K562 (cell line): ENCODE measurements at regions not wholly inside any gene's neighbourhood (a gene's known extent, or its start where the extent isn't known, plus 50 kb on each side); places are given as distances from the start of the nearest gene placed in this dataset.

ENCODE experiments used
- ATAC-seq: fragments of 200-7000 bp; cut with Tn5 transposase; 3 replicates; pipeline ENCODE4 v1.9.1; 2020; ENCODE audit warnings: moderate library complexity
- BruUV-seq: library from RNA; stranded (reverse); fragments of 400-500 nt; replicated peaks from 2 replicates; lab custom pipeline; 2021; lab: Mats Ljungman, UMichigan
- CTCF ChIA-PET: fragments of 300-600 bp; formaldehyde crosslinking; extraction: SDS; loops from one replicate; lab custom pipeline; 2021; ENCODE audit warnings: low intra/inter-chr PET ratio; lab: Yijun Ruan, JAX
- POLR2A ChIA-PET: fragments of 300-600, 350-650 bp; sonication (Branson Sonifier 250); formaldehyde crosslinking; extraction: SDS; loops from one replicate; lab custom pipeline; 2021; ENCODE audit warnings: antibody characterized with exemption, inconsistent platforms; lab: Yijun Ruan, JAX
- DNase-seq, 4 experiments: peaks; one replicate each; pipeline versions ENCODE4 v3.0.0 to v3.0.0-alpha.2; 2011 to 2018; ENCODE audit warnings: low spot score in 3 of 4, mixed read lengths in 3 of 4; ENCODE audit errors: extremely low read depth in 1 of 4
- FAIRE-seq: peaks from 2 replicates; lab custom pipeline; 2011; peaks lifted over from hg19 to GRCh38; lab: Jason Lieb, UNC
- H2AFZ ChIP-seq: 2 replicates; pipeline ENCODE4 v1.6.0; 2011; ENCODE audit warnings: low read depth, low read length, control low read depth, inconsistent platforms
- H3K27ac ChIP-seq: fragments of 200-600 bp; 3 replicates; pipeline ENCODE4 v1.8.0; 2011; ENCODE audit warnings: low read depth, mild to moderate bottlenecking, control low read depth, inconsistent platforms, low read length, moderate library complexity, mixed read lengths; ENCODE audit errors: extremely low read depth
- H3K27me3 ChIP-seq, 2 experiments: fragments of 300-600 bp in 1 of 2; 2 replicates in 1 of 2; 3 replicates in 1 of 2; pipeline versions ENCODE4 v1.6.0 to v1.8.0; 2011; ENCODE audit warnings: inconsistent platforms in 2 of 2, low read length in 2 of 2, mild to moderate bottlenecking in 1 of 2, mixed read lengths in 1 of 2, moderate library complexity in 1 of 2; ENCODE audit not compliant: control insufficient read depth in 2 of 2, insufficient read depth in 2 of 2
- H3K36me3 ChIP-seq: fragments of 300-600 bp; 3 replicates; pipeline ENCODE4 v1.8.0; 2011; ENCODE audit warnings: mild to moderate bottlenecking, low read length, inconsistent platforms; ENCODE audit not compliant: control insufficient read depth, insufficient read depth
- H3K4me1 ChIP-seq, 2 experiments: fragments of 200-600 bp in 1 of 2; replicated peaks in 1 of 2; 2 replicates in 1 of 2; 3 replicates in 1 of 2; pipeline versions ENCODE4 v1.5.1 to v1.8.0; 2011; ENCODE audit warnings: inconsistent platforms in 2 of 2, low read length in 2 of 2, mild to moderate bottlenecking in 1 of 2, mixed read lengths in 1 of 2, moderate library complexity in 1 of 2; ENCODE audit not compliant: control insufficient read depth in 2 of 2, insufficient read depth in 2 of 2
- H3K4me2 ChIP-seq: 2 replicates; pipeline ENCODE4 v1.6.1; 2011; ENCODE audit warnings: low read length, control low read depth, inconsistent platforms, mixed read lengths; ENCODE audit not compliant: insufficient read depth
- H3K4me3 ChIP-seq: fragments of 200-600 bp; sonication (generic), shearing (Covaris generic); 2 replicates; pipeline ENCODE4 v1.5.1; 2016; ENCODE audit warnings: control low read depth, inconsistent platforms
- H3K79me2 ChIP-seq: fragments of 200-600 bp; 3 replicates; pipeline ENCODE4 v1.8.0; 2011; ENCODE audit warnings: low read length, inconsistent platforms; ENCODE audit not compliant: control insufficient read depth, insufficient read depth
- H3K9ac ChIP-seq, 2 experiments: 2 replicates each; pipeline versions ENCODE4 v1.6.0 to v1.6.1; 2011; ENCODE audit warnings: low read depth in 2 of 2, low read length in 2 of 2, control low read depth in 1 of 2, inconsistent platforms in 1 of 2, mild to moderate bottlenecking in 1 of 2, mixed read lengths in 1 of 2; ENCODE audit not compliant: insufficient read depth in 1 of 2
- H3K9me1 ChIP-seq: one replicate; pipeline ENCODE4 v1.6.0; 2011; ENCODE audit warnings: inconsistent platforms, mild to moderate bottlenecking, low read length, moderate library complexity; ENCODE audit not compliant: control insufficient read depth, insufficient read depth
- H3K9me3 ChIP-seq: replicated peaks from 2 replicates; pipeline ENCODE4 v1.5.1; 2011; ENCODE audit warnings: low read depth, low read length, inconsistent platforms; ENCODE audit not compliant: control insufficient read depth, insufficient read depth
- H4K20me1 ChIP-seq: replicated peaks from 2 replicates; pipeline ENCODE4 v1.6.1; 2011; ENCODE audit warnings: low read length, inconsistent platforms, mixed read lengths; ENCODE audit not compliant: control insufficient read depth, insufficient read depth
- ARNT ChIP-seq, 2 experiments: fragments of 450-650 bp; IDR thresholded peaks; 2 replicates each; pipeline ENCODE4 v1.6.1; 2016; ENCODE audit warnings: mild to moderate bottlenecking in 1 of 2
- CREBBP ChIP-seq: IDR thresholded peaks from one replicate; pipeline ENCODE4 v1.6.1; 2012; ENCODE audit warnings: low read depth, mild to moderate bottlenecking, control low read depth, inconsistent platforms, low read length
- FOXK1 ChIP-seq: sonication (generic); formaldehyde crosslinking; IDR thresholded peaks from 2 replicates; pipeline ENCODE4 v1.8.0; 2022; ENCODE audit warnings: missing genetic modification reagents, mild to moderate bottlenecking, borderline replicate concordance
- FOXP1 ChIP-seq: sonication (generic); formaldehyde crosslinking; IDR thresholded peaks from 2 replicates; pipeline ENCODE4 v1.8.0; 2022; ENCODE audit warnings: mild to moderate bottlenecking, missing genetic modification reagents
- HNRNPH1 ChIP-seq: fragments of 200-400 bp; formaldehyde crosslinking; optimal IDR thresholded peaks from 2 replicates; pipeline ENCODE3; 2017; ENCODE audit warnings: low read depth, mild to moderate bottlenecking, low read length, moderate library complexity
- KAT8 ChIP-seq: fragments of 450-650 bp; IDR thresholded peaks from 2 replicates; pipeline ENCODE4 v1.6.1; 2016; ENCODE audit warnings: low read depth, mild to moderate bottlenecking
- NFATC3 ChIP-seq: fragments of 450-650 bp; IDR thresholded peaks from 2 replicates; pipeline ENCODE4 v1.6.1; 2017; ENCODE audit warnings: mild to moderate bottlenecking
- PCBP2 ChIP-seq: fragments of 200-400 bp; formaldehyde crosslinking; IDR thresholded peaks from 2 replicates; pipeline ENCODE4 v1.6.1; 2018; ENCODE audit warnings: low read length, low read depth, mild to moderate bottlenecking, moderate library complexity; ENCODE audit not compliant: poor library complexity, severe bottlenecking
- PYGO2 ChIP-seq: fragments of 450-650 bp; IDR thresholded peaks from 2 replicates; pipeline ENCODE4 v1.6.1; 2016; ENCODE audit warnings: mild to moderate bottlenecking, missing genetic modification characterization, moderate library complexity, missing compliant biosample characterization
- ZBED1 ChIP-seq: IDR thresholded peaks from 2 replicates; pipeline ENCODE4 v1.6.1; 2014
- ZNF175 ChIP-seq: fragments of 200-800 bp; sonication (Bioruptor generic); IDR thresholded peaks from 2 replicates; pipeline ENCODE4 v1.6.1; 2016; ENCODE audit warnings: low read depth, mild to moderate bottlenecking, missing genetic modification characterization, missing compliant biosample characterization
- WGBS: fragments of 100-300 bp; shearing (Covaris generic); methylation state at CpG from one replicate; pipeline ENCODE4 v1.1.6; 2016; ENCODE audit warnings: low coverage, mixed read lengths; ENCODE audit not compliant: insufficient coverage; ENCODE audit errors: missing lambda C conversion rate; 5-methylcytosine and 5-hydroxymethylcytosine counted together
- in situ Hi-C: fragments of 300-500 bp; cut with MboI; formaldehyde crosslinking; loops from 4 replicates; pipeline ENCODE4 v1.15.0; 2018; ENCODE audit warnings: inconsistent platforms, mixed read lengths
- intact Hi-C: fragments of 100-400 bp; cut with micrococcal nuclease; formaldehyde crosslinking; loops from 2 replicates; pipeline ENCODE4 v1.14.2; 2022
- TF ChIP-seq, protein P1 (sequence below): fragments of 450-650 bp; IDR thresholded peaks from 2 replicates; pipeline ENCODE4 v1.6.1; 2016; ENCODE audit warnings: low read depth
- TF ChIP-seq, protein P2 (sequence below): fragments of 450-650 bp; IDR thresholded peaks from 2 replicates; pipeline ENCODE4 v1.6.1; 2016; ENCODE audit warnings: antibody characterized with exemption
- TF ChIP-seq, protein P3 (sequence below): fragments of 250-450 bp; sonication (Bioruptor Pico); IDR thresholded peaks from 2 replicates; pipeline ENCODE4 v1.5.1; 2021; ENCODE audit warnings: mild to moderate bottlenecking

DNA sequence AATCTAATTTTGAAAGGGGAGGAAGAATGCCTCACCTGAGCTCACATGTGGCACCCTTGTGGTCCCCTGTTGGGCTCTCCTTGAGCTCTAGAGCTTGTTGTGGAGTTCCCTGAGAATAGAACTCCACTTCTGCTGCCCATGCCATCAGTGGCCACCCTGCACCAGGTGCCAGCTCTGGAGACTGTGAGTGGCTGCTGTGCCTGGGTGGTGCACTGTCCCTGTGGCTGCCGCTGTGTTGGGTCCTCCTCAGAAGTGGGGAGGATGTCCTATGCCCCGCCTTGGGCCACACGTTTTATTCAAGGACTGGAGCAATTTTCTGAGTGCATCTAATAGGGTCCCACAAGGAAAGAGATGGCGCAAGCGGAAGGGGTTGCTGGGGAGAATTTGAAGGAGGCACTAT lies 67.9 kb upstream of the MAP3K7 start:
- no peak overlapping the region for H3K4me3 ChIP-seq
- no peak for FAIRE-seq
- H3K79me2 ChIP-seq, result no peaks in the 10 kb centered on the region
- H3K27me3 ChIP-seq, result peaks cover 5 to 11% of the 10 kb centered on the region in 2 experiments
- no peak overlapping the region for H3K27ac ChIP-seq
- no TSS peak for BruUV-seq
- no peaks in the 10 kb centered on the region for H3K9me1 ChIP-seq
- no peaks in the 10 kb centered on the region for H3K9me3 ChIP-seq
- intact Hi-C loops (no loop called here), in situ Hi-C loops (no loop called here)
- no peak for ATAC-seq
- no peaks in the 10 kb centered on the region for H4K20me1 ChIP-seq
- CTCF ChIA-PET, result no interaction called here
- WGBS, result 0% methylated on average over 5 of the region's 5 CpGs
- DNase-seq, result no peak
- H3K36me3 ChIP-seq, result no peaks in the 10 kb centered on the region
- no peak overlapping the region for H2AFZ ChIP-seq
- H3K4me1 ChIP-seq, result no peaks in the 10 kb centered on the region
- no peak overlapping the region for H3K4me2 ChIP-seq
- POLR2A ChIA-PET, result no interaction called here
- no peak overlapping the region for H3K9ac ChIP-seq
- TF ChIP-seq FOXK1 (no peak), HNRNPH1 (no peak), NFATC3 (no peak), ZBED1 (no peak), ZNF175 (CRISPR knock-in tag) (no peak), ARNT (IDR thresholded peaks at IDR 0.05) (no peak), FOXP1 (no peak), KAT8 (no peak), PCBP2 (no peak), PYGO2 (no peak), CREBBP (no peak)
- TF ChIP-seq, protein P1, sequence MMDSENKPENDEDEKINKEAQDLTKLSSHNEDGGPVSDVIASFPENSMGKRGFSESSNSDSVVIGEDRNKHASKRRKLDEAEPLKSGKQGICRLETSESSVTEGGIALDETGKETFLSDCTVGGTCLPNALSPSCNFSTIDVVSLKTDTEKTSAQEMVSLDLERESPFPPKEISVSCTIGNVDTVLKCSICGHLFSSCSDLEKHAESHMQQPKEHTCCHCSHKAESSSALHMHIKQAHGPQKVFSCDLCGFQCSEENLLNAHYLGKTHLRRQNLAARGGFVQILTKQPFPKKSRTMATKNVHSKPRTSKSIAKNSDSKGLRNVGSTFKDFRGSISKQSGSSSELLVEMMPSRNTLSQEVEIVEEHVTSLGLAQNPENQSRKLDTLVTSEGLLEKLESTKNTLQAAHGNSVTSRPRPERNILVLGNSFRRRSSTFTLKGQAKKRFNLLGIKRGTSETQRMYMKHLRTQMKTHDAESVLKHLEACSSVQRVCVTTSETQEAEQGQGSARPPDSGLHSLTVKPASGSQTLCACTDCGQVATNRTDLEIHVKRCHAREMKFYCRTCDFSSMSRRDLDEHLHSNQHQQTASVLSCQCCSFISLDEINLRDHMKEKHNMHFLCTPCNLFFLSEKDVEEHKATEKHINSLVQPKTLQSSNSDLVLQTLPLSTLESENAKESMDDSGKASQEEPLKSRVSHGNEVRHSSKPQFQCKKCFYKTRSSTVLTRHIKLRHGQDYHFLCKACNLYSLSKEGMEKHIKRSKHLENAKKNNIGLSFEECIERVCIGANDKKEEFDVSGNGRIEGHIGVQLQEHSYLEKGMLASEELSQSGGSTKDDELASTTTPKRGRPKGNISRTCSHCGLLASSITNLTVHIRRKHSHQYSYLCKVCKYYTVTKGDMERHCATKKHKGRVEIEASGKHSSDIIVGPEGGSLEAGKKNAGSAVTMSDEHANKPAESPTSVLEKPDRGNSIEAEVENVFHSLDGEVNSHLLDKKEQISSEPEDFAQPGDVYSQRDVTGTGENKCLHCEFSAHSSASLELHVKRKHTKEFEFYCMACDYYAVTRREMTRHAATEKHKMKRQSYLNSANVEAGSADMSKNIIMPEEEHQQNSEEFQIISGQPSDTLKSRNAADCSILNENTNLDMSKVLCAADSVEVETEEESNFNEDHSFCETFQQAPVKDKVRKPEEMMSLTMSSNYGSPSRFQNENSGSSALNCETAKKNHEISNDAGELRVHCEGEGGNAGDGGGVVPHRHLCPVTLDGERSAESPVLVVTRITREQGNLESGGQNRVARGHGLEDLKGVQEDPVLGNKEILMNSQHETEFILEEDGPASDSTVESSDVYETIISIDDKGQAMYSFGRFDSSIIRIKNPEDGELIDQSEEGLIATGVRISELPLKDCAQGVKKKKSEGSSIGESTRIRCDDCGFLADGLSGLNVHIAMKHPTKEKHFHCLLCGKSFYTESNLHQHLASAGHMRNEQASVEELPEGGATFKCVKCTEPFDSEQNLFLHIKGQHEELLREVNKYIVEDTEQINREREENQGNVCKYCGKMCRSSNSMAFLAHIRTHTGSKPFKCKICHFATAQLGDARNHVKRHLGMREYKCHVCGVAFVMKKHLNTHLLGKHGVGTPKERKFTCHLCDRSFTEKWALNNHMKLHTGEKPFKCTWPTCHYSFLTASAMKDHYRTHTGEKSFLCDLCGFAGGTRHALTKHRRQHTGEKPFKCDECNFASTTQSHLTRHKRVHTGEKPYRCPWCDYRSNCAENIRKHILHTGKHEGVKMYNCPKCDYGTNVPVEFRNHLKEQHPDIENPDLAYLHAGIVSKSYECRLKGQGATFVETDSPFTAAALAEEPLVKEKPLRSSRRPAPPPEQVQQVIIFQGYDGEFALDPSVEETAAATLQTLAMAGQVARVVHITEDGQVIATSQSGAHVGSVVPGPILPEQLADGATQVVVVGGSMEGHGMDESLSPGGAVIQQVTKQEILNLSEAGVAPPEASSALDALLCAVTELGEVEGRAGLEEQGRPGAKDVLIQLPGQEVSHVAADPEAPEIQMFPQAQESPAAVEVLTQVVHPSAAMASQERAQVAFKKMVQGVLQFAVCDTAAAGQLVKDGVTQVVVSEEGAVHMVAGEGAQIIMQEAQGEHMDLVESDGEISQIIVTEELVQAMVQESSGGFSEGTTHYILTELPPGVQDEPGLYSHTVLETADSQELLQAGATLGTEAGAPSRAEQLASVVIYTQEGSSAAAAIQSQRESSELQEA, result no peak
- TF ChIP-seq, protein P2, sequence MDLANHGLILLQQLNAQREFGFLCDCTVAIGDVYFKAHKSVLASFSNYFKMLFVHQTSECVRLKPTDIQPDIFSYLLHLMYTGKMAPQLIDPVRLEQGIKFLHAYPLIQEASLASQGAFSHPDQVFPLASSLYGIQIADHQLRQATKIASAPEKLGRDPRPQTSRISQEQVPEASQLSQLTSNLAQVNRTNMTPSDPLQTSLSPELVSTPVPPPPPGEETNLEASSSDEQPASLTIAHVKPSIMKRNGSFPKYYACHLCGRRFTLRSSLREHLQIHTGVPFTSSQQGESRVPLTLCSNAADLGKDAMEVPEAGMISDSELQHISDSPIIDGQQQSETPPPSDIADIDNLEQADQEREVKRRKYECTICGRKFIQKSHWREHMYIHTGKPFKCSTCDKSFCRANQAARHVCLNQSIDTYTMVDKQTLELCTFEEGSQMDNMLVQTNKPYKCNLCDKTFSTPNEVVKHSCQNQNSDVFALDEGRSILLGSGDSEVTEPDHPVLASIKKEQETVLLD, result no peak
- TF ChIP-seq, protein P3, sequence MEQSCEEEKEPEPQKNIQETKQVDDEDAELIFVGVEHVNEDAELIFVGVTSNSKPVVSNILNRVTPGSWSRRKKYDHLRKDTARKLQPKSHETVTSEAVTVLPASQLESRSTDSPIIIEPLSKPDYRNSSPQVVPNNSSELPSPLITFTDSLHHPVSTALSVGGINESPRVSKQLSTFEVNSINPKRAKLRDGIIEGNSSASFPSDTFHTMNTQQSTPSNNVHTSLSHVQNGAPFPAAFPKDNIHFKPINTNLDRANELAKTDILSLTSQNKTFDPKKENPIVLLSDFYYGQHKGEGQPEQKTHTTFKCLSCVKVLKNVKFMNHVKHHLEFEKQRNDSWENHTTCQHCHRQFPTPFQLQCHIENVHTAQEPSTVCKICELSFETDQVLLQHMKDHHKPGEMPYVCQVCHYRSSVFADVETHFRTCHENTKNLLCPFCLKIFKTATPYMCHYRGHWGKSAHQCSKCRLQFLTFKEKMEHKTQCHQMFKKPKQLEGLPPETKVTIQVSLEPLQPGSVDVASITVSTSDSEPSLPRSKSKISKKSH, result no peak
